GM12878 (cell line): ENCODE measurements at regions not wholly inside any gene's neighbourhood (a gene's known extent, or its start where the extent isn't known, plus 50 kb on each side); places are given as distances from the start of the nearest gene placed in this dataset.

Source experiments
- ATAC-seq: fragments of 200-7000 bp; cut with Tn5 transposase; 3 replicates; pipeline ENCODE4 v1.9.1; 2020; ENCODE audit warnings: mild to moderate bottlenecking, moderate library complexity
- BruUV-seq: library from RNA; stranded (reverse); fragments of 400-500 nt; replicated peaks from 2 replicates; lab custom pipeline; 2021; lab: Mats Ljungman, UMichigan
- CTCF ChIA-PET: fragments of 300-600 bp; sonication (Branson Sonifier 250); formaldehyde crosslinking; extraction: SDS; loops from one replicate; lab custom pipeline; 2021; ENCODE audit warnings: inconsistent platforms; lab: Yijun Ruan, JAX
- POLR2A ChIA-PET: fragments of 350-600 bp; formaldehyde crosslinking; extraction: SDS; loops from one replicate; lab custom pipeline; 2021; ENCODE audit warnings: inconsistent platforms; lab: Charles Lee
- RAD21 ChIA-PET: fragments of 300-600 bp; sonication (Branson Sonifier 250); formaldehyde crosslinking; loops from one replicate; lab custom pipeline; 2023; ENCODE audit warnings: antibody characterized with exemption; ENCODE audit not compliant: unreplicated experiment; lab: Charles Lee
- SMC1A ChIA-PET: fragments of 300-600 bp; sonication (Branson Sonifier 250); formaldehyde crosslinking; loops from one replicate; lab custom pipeline; 2023; ENCODE audit not compliant: unreplicated experiment, uncharacterized antibody; lab: Charles Lee
- DNase-seq: peaks from one replicate; pipeline ENCODE4 v3.0.0-alpha.2; 2011; ENCODE audit warnings: low read depth, low spot score
- FAIRE-seq: peaks from 3 replicates; lab custom pipeline; 2011; peaks lifted over from hg19 to GRCh38; lab: Jason Lieb, UNC
- H2AFZ ChIP-seq: 2 replicates; pipeline ENCODE4 v1.6.0; 2011; ENCODE audit warnings: low read depth, low read length, control low read depth; ENCODE audit not compliant: control insufficient read depth
- H3K27ac ChIP-seq: 2 replicates; pipeline ENCODE4 v1.5.1; 2011; ENCODE audit warnings: control low read depth; ENCODE audit not compliant: control insufficient read depth, insufficient read depth
- H3K27me3 ChIP-seq, 2 experiments: replicated peaks in 1 of 2; 2 replicates each; pipeline versions ENCODE4 v1.6.0 to v1.6.1; 2011; ENCODE audit warnings: low read length in 1 of 2; ENCODE audit not compliant: control insufficient read depth in 2 of 2, insufficient read depth in 2 of 2
- H3K36me3 ChIP-seq, 2 experiments: 2 replicates each; pipeline ENCODE4 v1.5.1; 2011; ENCODE audit warnings: low read length in 1 of 2; ENCODE audit not compliant: control insufficient read depth in 2 of 2, insufficient read depth in 2 of 2
- H3K4me1 ChIP-seq: 2 replicates; pipeline ENCODE4 v1.6.1; 2011; ENCODE audit warnings: mild to moderate bottlenecking, low read length, moderate library complexity, mixed read lengths; ENCODE audit not compliant: control insufficient read depth, insufficient read depth
- H3K4me2 ChIP-seq: 2 replicates; pipeline ENCODE4 v1.6.0; 2011; ENCODE audit warnings: control low read depth; ENCODE audit not compliant: control insufficient read depth, insufficient read depth
- H3K4me3 ChIP-seq: fragments of 200-600 bp; sonication (generic); 2 replicates; pipeline ENCODE4 v1.5.1; 2016
- H3K79me2 ChIP-seq: 2 replicates; pipeline ENCODE4 v1.6.0; 2011; ENCODE audit warnings: low read length; ENCODE audit not compliant: control insufficient read depth, insufficient read depth
- H3K9ac ChIP-seq: 2 replicates; pipeline ENCODE4 v1.8.0; 2011; ENCODE audit warnings: low read length, control low read depth, mixed read lengths; ENCODE audit not compliant: control insufficient read depth, insufficient read depth
- H3K9me3 ChIP-seq: replicated peaks from 3 replicates; pipeline ENCODE4 v1.5.1; 2011; ENCODE audit warnings: mild to moderate bottlenecking, low read length; ENCODE audit not compliant: control insufficient read depth, insufficient read depth
- H4K20me1 ChIP-seq: 2 replicates; pipeline ENCODE4 v1.6.0; 2011; ENCODE audit not compliant: control insufficient read depth, insufficient read depth
- BRCA1 ChIP-seq: IDR thresholded peaks from 2 replicates; pipeline ENCODE4 v1.6.1; 2011; ENCODE audit warnings: low read depth, low read length, improper control_type of control experiment
- FOXM1 ChIP-seq: IDR thresholded peaks from 2 replicates; pipeline ENCODE4 v1.6.1; 2012; ENCODE audit warnings: low read depth, mild to moderate bottlenecking, inconsistent platforms, low read length, moderate library complexity
- KLF5 ChIP-seq: fragments of 450-650 bp; IDR thresholded peaks from 2 replicates; pipeline ENCODE4 v1.6.1; 2014; ENCODE audit warnings: mild to moderate bottlenecking; ENCODE audit not compliant: partially characterized antibody
- MYB ChIP-seq: fragments of 150-350 bp; IDR thresholded peaks from 2 replicates; pipeline ENCODE4 v1.6.1; 2014; ENCODE audit warnings: mild to moderate bottlenecking, low read depth, low read length, borderline replicate concordance
- NFYB ChIP-seq: IDR thresholded peaks from 2 replicates; pipeline ENCODE4 v1.6.1; 2011; ENCODE audit warnings: low read depth, mild to moderate bottlenecking, low read length, improper control_type of control experiment, moderate library complexity; ENCODE audit not compliant: insufficient read depth
- SIN3A ChIP-seq: IDR thresholded peaks from 2 replicates; pipeline ENCODE4 v1.6.1; 2012; ENCODE audit warnings: low read depth, low read length, improper control_type of control experiment
- TAF1 ChIP-seq: IDR thresholded peaks from 2 replicates; pipeline ENCODE4 v1.6.1; 2011; ENCODE audit warnings: mild to moderate bottlenecking, low read depth, low read length, borderline replicate concordance
- ZNF24 ChIP-seq: fragments of 450-650 bp; IDR thresholded peaks from 2 replicates; pipeline ENCODE4 v1.6.1; 2017; ENCODE audit warnings: antibody characterized with exemption, mild to moderate bottlenecking
- WGBS: methylation state at CpG from one replicate; pipeline ENCODE4 v1.1.6; 2016; ENCODE audit warnings: low lambda C conversion rate; ENCODE audit not compliant: insufficient replicate concordance, insufficient coverage; ENCODE audit errors: missing lambda C conversion rate; 5-methylcytosine and 5-hydroxymethylcytosine counted together
- in situ Hi-C: fragments of 300-500 bp; cut with MboI; formaldehyde crosslinking; loops from 9 replicates; pipeline ENCODE4 v1.14.3; 2018; ENCODE audit warnings: mixed read lengths
- intact Hi-C: fragments of 100-400 bp; cut with micrococcal nuclease; formaldehyde crosslinking; loops from one replicate; pipeline ENCODE4 v1.14.2; 2022; ENCODE audit not compliant: unreplicated experiment
- TF ChIP-seq, protein P1 (sequence below): fragments of 450-650 bp; IDR thresholded peaks from 2 replicates; pipeline ENCODE4 v1.6.1; 2017; ENCODE audit warnings: mild to moderate bottlenecking
- TF ChIP-seq, protein P2 (sequence below): fragments of 450-650 bp; IDR thresholded peaks from 2 replicates; pipeline ENCODE4 v1.6.1; 2017; ENCODE audit warnings: mild to moderate bottlenecking, moderate library complexity
- TF ChIP-seq, protein P3 (sequence below): IDR thresholded peaks from 2 replicates; pipeline ENCODE4 v1.6.1; 2012; ENCODE audit warnings: mild to moderate bottlenecking, low read depth, low read length
- TF ChIP-seq, protein P4 (sequence below): IDR thresholded peaks from 2 replicates; pipeline ENCODE4 v1.6.1; 2011; ENCODE audit warnings: low read depth, low read length, improper control_type of control experiment, borderline replicate concordance

DNA sequence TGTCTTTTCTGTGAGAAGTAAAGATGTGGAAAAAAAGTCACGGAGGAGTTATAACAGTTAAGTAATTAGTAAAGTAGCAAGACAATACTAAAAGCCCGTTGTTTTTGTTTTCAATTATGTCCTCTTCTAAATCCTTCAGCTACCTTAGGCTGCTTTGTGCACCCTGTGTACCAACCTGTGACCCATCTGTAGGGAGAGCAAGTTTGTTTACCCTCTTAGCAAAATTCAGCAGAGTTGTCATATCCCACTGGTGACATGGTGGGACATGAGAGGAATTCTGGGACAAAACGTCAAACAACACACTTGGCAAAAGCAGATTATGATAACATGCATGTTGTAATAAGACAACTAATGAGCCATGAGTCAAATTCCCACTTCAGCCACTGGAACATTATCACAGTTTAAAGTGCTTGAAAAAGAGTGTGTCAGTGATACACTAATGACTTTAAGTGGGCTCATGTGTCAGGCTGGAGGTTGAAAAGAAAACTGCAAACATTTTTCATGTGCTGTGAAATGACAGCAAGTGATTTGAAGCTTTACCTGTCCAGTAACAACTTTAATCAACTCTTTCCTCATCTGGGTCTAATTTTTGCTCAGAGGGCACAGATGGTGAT lies 392.8 kb upstream of the ACVR2A start:
- H4K20me1 ChIP-seq = no peaks in the 10 kb centered on the region
- FAIRE-seq (peak; percentile 65), ATAC-seq (no peak), DNase-seq (no peak)
- no peak overlapping the region for H3K27ac ChIP-seq
- no peak overlapping the region for H2AFZ ChIP-seq
- no peak overlapping the region for H3K9ac ChIP-seq
- no peak overlapping the region for H3K4me3 ChIP-seq
- H3K4me2 ChIP-seq = no peak overlapping the region
- no peaks in the 10 kb centered on the region for H3K79me2 ChIP-seq
- no TSS peak for BruUV-seq
- in situ Hi-C loops = no loop called here
- no peaks in the 10 kb centered on the region for H3K4me1 ChIP-seq
- no peaks in the 10 kb centered on the region for H3K9me3 ChIP-seq
- ChIA-PET CTCF (interaction anchor here (1.2 to 2.8 kb wide), 3 partner anchors 13 to 459 kb away, joined by 3 to 10 read pairs (median 7); no protein-coding TSS in a partner anchor), POLR2A (no interaction called here), RAD21 (no interaction called here), SMC1A (no interaction called here)
- H3K27me3 ChIP-seq = no peaks in the 10 kb centered on the region; a peak in 1 of 4 replicates
- WGBS = 26% methylated on average over 3 of the region's 3 CpGs
- TF ChIP-seq, protein P1, sequence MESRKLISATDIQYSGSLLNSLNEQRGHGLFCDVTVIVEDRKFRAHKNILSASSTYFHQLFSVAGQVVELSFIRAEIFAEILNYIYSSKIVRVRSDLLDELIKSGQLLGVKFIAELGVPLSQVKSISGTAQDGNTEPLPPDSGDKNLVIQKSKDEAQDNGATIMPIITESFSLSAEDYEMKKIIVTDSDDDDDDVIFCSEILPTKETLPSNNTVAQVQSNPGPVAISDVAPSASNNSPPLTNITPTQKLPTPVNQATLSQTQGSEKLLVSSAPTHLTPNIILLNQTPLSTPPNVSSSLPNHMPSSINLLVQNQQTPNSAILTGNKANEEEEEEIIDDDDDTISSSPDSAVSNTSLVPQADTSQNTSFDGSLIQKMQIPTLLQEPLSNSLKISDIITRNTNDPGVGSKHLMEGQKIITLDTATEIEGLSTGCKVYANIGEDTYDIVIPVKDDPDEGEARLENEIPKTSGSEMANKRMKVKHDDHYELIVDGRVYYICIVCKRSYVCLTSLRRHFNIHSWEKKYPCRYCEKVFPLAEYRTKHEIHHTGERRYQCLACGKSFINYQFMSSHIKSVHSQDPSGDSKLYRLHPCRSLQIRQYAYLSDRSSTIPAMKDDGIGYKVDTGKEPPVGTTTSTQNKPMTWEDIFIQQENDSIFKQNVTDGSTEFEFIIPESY = no peak
- TF ChIP-seq, protein P2, sequence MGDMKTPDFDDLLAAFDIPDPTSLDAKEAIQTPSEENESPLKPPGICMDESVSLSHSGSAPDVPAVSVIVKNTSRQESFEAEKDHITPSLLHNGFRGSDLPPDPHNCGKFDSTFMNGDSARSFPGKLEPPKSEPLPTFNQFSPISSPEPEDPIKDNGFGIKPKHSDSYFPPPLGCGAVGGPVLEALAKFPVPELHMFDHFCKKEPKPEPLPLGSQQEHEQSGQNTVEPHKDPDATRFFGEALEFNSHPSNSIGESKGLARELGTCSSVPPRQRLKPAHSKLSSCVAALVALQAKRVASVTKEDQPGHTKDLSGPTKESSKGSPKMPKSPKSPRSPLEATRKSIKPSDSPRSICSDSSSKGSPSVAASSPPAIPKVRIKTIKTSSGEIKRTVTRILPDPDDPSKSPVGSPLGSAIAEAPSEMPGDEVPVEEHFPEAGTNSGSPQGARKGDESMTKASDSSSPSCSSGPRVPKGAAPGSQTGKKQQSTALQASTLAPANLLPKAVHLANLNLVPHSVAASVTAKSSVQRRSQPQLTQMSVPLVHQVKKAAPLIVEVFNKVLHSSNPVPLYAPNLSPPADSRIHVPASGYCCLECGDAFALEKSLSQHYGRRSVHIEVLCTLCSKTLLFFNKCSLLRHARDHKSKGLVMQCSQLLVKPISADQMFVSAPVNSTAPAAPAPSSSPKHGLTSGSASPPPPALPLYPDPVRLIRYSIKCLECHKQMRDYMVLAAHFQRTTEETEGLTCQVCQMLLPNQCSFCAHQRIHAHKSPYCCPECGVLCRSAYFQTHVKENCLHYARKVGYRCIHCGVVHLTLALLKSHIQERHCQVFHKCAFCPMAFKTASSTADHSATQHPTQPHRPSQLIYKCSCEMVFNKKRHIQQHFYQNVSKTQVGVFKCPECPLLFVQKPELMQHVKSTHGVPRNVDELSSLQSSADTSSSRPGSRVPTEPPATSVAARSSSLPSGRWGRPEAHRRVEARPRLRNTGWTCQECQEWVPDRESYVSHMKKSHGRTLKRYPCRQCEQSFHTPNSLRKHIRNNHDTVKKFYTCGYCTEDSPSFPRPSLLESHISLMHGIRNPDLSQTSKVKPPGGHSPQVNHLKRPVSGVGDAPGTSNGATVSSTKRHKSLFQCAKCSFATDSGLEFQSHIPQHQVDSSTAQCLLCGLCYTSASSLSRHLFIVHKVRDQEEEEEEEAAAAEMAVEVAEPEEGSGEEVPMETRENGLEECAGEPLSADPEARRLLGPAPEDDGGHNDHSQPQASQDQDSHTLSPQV = no peak
- TF ChIP-seq SIN3A = no peak
- TF ChIP-seq NFYB = no peak
- no peak for TF ChIP-seq MYB
- TF ChIP-seq, protein P3, sequence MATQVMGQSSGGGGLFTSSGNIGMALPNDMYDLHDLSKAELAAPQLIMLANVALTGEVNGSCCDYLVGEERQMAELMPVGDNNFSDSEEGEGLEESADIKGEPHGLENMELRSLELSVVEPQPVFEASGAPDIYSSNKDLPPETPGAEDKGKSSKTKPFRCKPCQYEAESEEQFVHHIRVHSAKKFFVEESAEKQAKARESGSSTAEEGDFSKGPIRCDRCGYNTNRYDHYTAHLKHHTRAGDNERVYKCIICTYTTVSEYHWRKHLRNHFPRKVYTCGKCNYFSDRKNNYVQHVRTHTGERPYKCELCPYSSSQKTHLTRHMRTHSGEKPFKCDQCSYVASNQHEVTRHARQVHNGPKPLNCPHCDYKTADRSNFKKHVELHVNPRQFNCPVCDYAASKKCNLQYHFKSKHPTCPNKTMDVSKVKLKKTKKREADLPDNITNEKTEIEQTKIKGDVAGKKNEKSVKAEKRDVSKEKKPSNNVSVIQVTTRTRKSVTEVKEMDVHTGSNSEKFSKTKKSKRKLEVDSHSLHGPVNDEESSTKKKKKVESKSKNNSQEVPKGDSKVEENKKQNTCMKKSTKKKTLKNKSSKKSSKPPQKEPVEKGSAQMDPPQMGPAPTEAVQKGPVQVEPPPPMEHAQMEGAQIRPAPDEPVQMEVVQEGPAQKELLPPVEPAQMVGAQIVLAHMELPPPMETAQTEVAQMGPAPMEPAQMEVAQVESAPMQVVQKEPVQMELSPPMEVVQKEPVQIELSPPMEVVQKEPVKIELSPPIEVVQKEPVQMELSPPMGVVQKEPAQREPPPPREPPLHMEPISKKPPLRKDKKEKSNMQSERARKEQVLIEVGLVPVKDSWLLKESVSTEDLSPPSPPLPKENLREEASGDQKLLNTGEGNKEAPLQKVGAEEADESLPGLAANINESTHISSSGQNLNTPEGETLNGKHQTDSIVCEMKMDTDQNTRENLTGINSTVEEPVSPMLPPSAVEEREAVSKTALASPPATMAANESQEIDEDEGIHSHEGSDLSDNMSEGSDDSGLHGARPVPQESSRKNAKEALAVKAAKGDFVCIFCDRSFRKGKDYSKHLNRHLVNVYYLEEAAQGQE = no peak
- TF ChIP-seq TAF1 = no peak
- no peak for TF ChIP-seq KLF5
- TF ChIP-seq BRCA1 = no peak
- TF ChIP-seq FOXM1 = no peak
- TF ChIP-seq, protein P4, sequence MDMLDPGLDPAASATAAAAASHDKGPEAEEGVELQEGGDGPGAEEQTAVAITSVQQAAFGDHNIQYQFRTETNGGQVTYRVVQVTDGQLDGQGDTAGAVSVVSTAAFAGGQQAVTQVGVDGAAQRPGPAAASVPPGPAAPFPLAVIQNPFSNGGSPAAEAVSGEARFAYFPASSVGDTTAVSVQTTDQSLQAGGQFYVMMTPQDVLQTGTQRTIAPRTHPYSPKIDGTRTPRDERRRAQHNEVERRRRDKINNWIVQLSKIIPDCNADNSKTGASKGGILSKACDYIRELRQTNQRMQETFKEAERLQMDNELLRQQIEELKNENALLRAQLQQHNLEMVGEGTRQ = no peak
- no peak for TF ChIP-seq ZNF24
- H3K36me3 ChIP-seq = no peaks in the 10 kb centered on the region
- intact Hi-C loops = no loop called here
